Natural killer cell (primary cell): ENCODE measurements at regions not wholly inside any gene's neighbourhood (a gene's known extent, or its start where the extent isn't known, plus 50 kb on each side); places are given as distances from the start of the nearest gene placed in this dataset.

Experiments used
- ATAC-seq, 3 donors: fragments of 150-1000 bp in 2 of 3; fragments of 200-7000 bp in 1 of 3; cut with Tn5 transposase; 1 replicate in 1 of 3; 2 replicates in 2 of 3; pipeline ENCODE4 v1.10.0; 2021; ENCODE audit warnings: mild to moderate bottlenecking in 2 of 3, moderate library complexity in 2 of 3
- DNase-seq, 2 donors: peaks; one replicate each; pipeline versions ENCODE4 v3.0.0 to v3.0.0-alpha.2; 2013 to 2021; ENCODE audit warnings: mixed read lengths in 1 of 2
- H3K27ac ChIP-seq: one replicate; pipeline ENCODE4 v1.5.1; 2013; ENCODE audit warnings: mild to moderate bottlenecking, low read length
- H3K27me3 ChIP-seq: one replicate; pipeline ENCODE4 v1.6.1; 2013; ENCODE audit warnings: low read length; ENCODE audit not compliant: control insufficient read depth, insufficient read depth
- H3K36me3 ChIP-seq: one replicate; pipeline ENCODE4 v1.6.1; 2013; ENCODE audit warnings: low read length; ENCODE audit not compliant: control insufficient read depth, insufficient read depth
- H3K4me1 ChIP-seq: one replicate; pipeline ENCODE4 v1.6.1; 2013; ENCODE audit warnings: low read length; ENCODE audit not compliant: control insufficient read depth, insufficient read depth
- H3K4me3 ChIP-seq: one replicate; pipeline ENCODE4 v1.5.1; 2013; ENCODE audit warnings: low read length
- H3K9me3 ChIP-seq: one replicate; pipeline ENCODE4 v1.6.1; 2013; ENCODE audit warnings: low read length; ENCODE audit not compliant: control insufficient read depth, insufficient read depth
- H3K27ac Mint-ChIP-seq, 2 donors: one replicate each; pipeline ENCODE4 v1.8.0; 2022; ENCODE audit warnings: mild to moderate bottlenecking in 2 of 2, mixed read lengths in 2 of 2, moderate library complexity in 1 of 2
- H3K27me3 Mint-ChIP-seq, 2 donors: one replicate each; pipeline ENCODE4 v1.8.0; 2022; ENCODE audit warnings: low read depth in 2 of 2, mixed read lengths in 2 of 2
- H3K36me3 Mint-ChIP-seq: one replicate; pipeline ENCODE4 v1.8.0; 2022; ENCODE audit warnings: mixed read lengths
- H3K4me1 Mint-ChIP-seq, 2 donors: one replicate each; pipeline ENCODE4 v1.8.0; 2022; ENCODE audit warnings: mixed read lengths in 2 of 2
- H3K4me3 Mint-ChIP-seq: one replicate; pipeline ENCODE4 v1.8.0; 2022; ENCODE audit warnings: mild to moderate bottlenecking, moderate library complexity, mixed read lengths
- H3K9me3 Mint-ChIP-seq, 2 donors: one replicate each; pipeline ENCODE4 v1.8.0; 2022; ENCODE audit warnings: mixed read lengths in 2 of 2
- WGBS: methylation state at CpG from one replicate; pipeline ENCODE4 v1.1.7; 2013; ENCODE audit warnings: missing lambda C conversion rate; ENCODE audit not compliant: insufficient coverage; 5-methylcytosine and 5-hydroxymethylcytosine counted together
- intact Hi-C: fragments of 100-400 bp; cut with micrococcal nuclease; formaldehyde crosslinking; loops from one replicate; pipeline ENCODE4 v1.14.2; 2022
- TF ChIP-seq, protein P1 (sequence below): fragments of 200-600 bp; IDR thresholded peaks from one replicate; pipeline ENCODE4 v1.8.0; 2022; ENCODE audit warnings: antibody characterized with exemption

DNA sequence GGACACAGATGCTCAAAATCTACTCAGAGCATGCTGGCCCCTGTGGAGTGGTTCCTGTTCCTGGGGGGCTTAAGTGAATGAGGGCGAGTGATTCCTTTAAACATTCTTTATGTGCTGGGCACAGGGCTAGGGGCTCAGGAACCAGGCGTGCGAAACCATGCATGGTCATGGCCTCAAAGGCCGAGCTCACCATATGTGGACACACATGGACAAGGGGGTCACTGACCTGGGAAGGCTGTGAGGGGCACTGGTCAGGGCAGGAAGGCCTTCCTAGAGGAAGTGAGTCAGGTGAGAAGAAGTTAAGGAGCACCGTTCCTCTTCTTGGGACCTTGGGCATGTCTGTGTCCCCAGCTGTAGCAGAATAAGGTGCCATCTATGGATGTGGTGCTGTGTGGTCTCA, 74.6 kb upstream of the BHLHE23 start:
- H3K4me1 Mint-ChIP-seq, result no peaks in the 10 kb centered on the region
- peaks cover 6% of the 10 kb centered on the region for H3K9me3 ChIP-seq

DNA sequence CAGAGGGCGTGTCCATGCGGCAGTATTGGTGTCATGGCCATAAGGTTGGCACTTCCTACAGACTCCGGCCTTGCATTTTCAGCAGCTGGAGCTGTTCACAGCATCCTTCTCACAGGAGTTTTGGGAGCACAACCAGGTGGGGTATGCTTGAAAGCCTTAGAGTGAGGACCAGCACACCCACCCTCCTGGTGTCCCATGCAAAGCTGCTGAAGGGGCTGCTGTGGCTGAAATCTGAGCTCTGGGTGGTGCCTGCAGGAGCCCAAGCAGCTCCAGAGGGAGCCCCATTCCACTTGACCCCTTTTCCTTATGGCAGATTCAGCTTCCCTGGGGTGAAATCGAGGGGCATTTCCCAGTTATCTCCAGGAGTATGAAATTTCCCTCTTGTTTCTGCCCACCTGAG, 74.0 kb upstream of the BHLHE23 start:
- Mint-ChIP-seq H3K27ac (no peak overlapping the region), H3K9me3 (peaks cover 6 to 9% of the 10 kb centered on the region in 2 donors), H3K4me3 (no peak overlapping the region), H3K27me3 (peaks cover 5 to 28% of the 10 kb centered on the region in 2 donors), H3K36me3 (peaks cover 20% of the 10 kb centered on the region), H3K4me1 (no peaks in the 10 kb centered on the region)
- ATAC-seq (no peak), DNase-seq (no peak)
- Histone ChIP-seq H3K4me1 (no peaks in the 10 kb centered on the region), H3K27ac (no peak overlapping the region), H3K27me3 (no peaks in the 10 kb centered on the region), H3K9me3 (peaks cover 6% of the 10 kb centered on the region), H3K4me3 (no peak overlapping the region), H3K36me3 (no peaks in the 10 kb centered on the region)
- TF ChIP-seq, protein P1, sequence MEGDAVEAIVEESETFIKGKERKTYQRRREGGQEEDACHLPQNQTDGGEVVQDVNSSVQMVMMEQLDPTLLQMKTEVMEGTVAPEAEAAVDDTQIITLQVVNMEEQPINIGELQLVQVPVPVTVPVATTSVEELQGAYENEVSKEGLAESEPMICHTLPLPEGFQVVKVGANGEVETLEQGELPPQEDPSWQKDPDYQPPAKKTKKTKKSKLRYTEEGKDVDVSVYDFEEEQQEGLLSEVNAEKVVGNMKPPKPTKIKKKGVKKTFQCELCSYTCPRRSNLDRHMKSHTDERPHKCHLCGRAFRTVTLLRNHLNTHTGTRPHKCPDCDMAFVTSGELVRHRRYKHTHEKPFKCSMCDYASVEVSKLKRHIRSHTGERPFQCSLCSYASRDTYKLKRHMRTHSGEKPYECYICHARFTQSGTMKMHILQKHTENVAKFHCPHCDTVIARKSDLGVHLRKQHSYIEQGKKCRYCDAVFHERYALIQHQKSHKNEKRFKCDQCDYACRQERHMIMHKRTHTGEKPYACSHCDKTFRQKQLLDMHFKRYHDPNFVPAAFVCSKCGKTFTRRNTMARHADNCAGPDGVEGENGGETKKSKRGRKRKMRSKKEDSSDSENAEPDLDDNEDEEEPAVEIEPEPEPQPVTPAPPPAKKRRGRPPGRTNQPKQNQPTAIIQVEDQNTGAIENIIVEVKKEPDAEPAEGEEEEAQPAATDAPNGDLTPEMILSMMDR, result no peak
- intact Hi-C loops, result no loop called here
- 83% methylated on average over 4 of the region's 4 CpGs for WGBS

More for the DNA sequence above, 74.6 kb upstream of the BHLHE23 start:
- Histone ChIP-seq H3K36me3 (no peaks in the 10 kb centered on the region), H3K27ac (no peak overlapping the region), H3K4me3 (no peak overlapping the region), H3K27me3 (no peaks in the 10 kb centered on the region), H3K4me1 (no peaks in the 10 kb centered on the region)
- H3K27me3 Mint-ChIP-seq, result peaks cover 2 to 30% of the 10 kb centered on the region in 2 donors
- no peak overlapping the region for H3K4me3 Mint-ChIP-seq
- WGBS, result 70% methylated on average over 5 of the region's 5 CpGs
- H3K36me3 Mint-ChIP-seq, result peaks cover 20% of the 10 kb centered on the region
- DNase-seq (no peak), ATAC-seq (no peak)
- no peak overlapping the region for H3K27ac Mint-ChIP-seq
- TF ChIP-seq, protein P1, result no peak
- intact Hi-C loops, result no loop called here
- H3K9me3 Mint-ChIP-seq, result peaks cover 6 to 9% of the 10 kb centered on the region in 2 donors

GRCh38 chr20:63080411-63080810, 73.6 kb upstream of the BHLHE23 start:
- WGBS, result 87% methylated on average over 10 of the region's 10 CpGs
- Histone ChIP-seq H3K36me3 (no peaks in the 10 kb centered on the region), H3K27ac (no peak overlapping the region), H3K4me1 (no peaks in the 10 kb centered on the region), H3K9me3 (peaks cover 6% of the 10 kb centered on the region), H3K27me3 (no peaks in the 10 kb centered on the region), H3K4me3 (no peak overlapping the region)
- ATAC-seq (no peak), DNase-seq (no peak)
- Mint-ChIP-seq H3K4me1 (no peaks in the 10 kb centered on the region), H3K27ac (no peak overlapping the region), H3K9me3 (peaks cover 6 to 9% of the 10 kb centered on the region in 2 donors), H3K27me3 (peaks cover 5 to 24% of the 10 kb centered on the region in 2 donors), H3K4me3 (no peak overlapping the region), H3K36me3 (peaks cover 20% of the 10 kb centered on the region)
- TF ChIP-seq, protein P1, result no peak
- intact Hi-C loops, result no loop called here

GRCh38 chr20:63079971-63080370, 73.2 kb upstream of the BHLHE23 start:
- no peak for ATAC-seq
- no peaks in the 10 kb centered on the region for H3K36me3 ChIP-seq
- H3K27me3 ChIP-seq, result no peaks in the 10 kb centered on the region
- no peak overlapping the region for H3K4me3 ChIP-seq
- H3K4me3 Mint-ChIP-seq, result no peak overlapping the region
- intact Hi-C loops, result no loop called here
- peaks cover 6% of the 10 kb centered on the region for H3K9me3 ChIP-seq
- no peaks in the 10 kb centered on the region for H3K4me1 Mint-ChIP-seq
- TF ChIP-seq, protein P1, result no peak
- peaks cover 5 to 21% of the 10 kb centered on the region in 2 donors for H3K27me3 Mint-ChIP-seq
- 56% methylated on average over 2 of the region's 2 CpGs for WGBS
- H3K9me3 Mint-ChIP-seq, result peaks cover 6 to 9% of the 10 kb centered on the region in 2 donors
- H3K4me1 ChIP-seq, result no peaks in the 10 kb centered on the region
- H3K27ac ChIP-seq, result no peak overlapping the region
- H3K27ac Mint-ChIP-seq, result no peak overlapping the region
- H3K36me3 Mint-ChIP-seq, result peaks cover 20% of the 10 kb centered on the region
- no peak for DNase-seq
